ENCODE measurements at regions not wholly inside any gene's neighbourhood (a gene's known extent, or its start where the extent isn't known, plus 50 kb on each side); places are given as distances from the start of the nearest gene placed in this dataset.

GRCh38 chr3:148428862-148429605 is 268.7 kb upstream of the AGTR1 start:
- DNase-seq = no peak

GRCh38 chr3:148433665-148434064 is 264.0 kb upstream of the AGTR1 start:
- no peak for DNase-seq

GRCh38 chr3:148435534-148435933 is 262.2 kb upstream of the AGTR1 start:
- no peak for DNase-seq

GRCh38 chr3:148439254-148439822 is 258.4 kb upstream of the AGTR1 start:
- no peak for DNase-seq

- no peak for DNase-seq
These were observed 256.5 kb upstream of the AGTR1 start for GRCh38 chr3:148441191-148441590.

- DNase-seq = no peak
These were observed 246.9 kb upstream of the AGTR1 start for GRCh38 chr3:148450819-148451218.

- no peak for DNase-seq
These were observed 245.7 kb upstream of the AGTR1 start for GRCh38 chr3:148451969-148452368.

- DNase-seq = no peak
These were observed 243.9 kb upstream of the AGTR1 start for GRCh38 chr3:148453781-148454191.

- no peak for DNase-seq
These were observed 242.6 kb upstream of the AGTR1 start for GRCh38 chr3:148455098-148455497.

GRCh38 chr3:148457886-148458285 is 239.8 kb upstream of the AGTR1 start:
- no peak for DNase-seq

- DNase-seq = no peak
These were observed 237.7 kb upstream of the AGTR1 start for GRCh38 chr3:148459931-148460513.

- no peak for DNase-seq
These were observed 237.0 kb upstream of the AGTR1 start for GRCh38 chr3:148460686-148461085.

- no peak for DNase-seq
These were observed 233.5 kb upstream of the AGTR1 start for GRCh38 chr3:148464246-148464645.

- DNase-seq = no peak
These were observed 231.6 kb upstream of the AGTR1 start for GRCh38 chr3:148466143-148466542.

GRCh38 chr3:148466980-148467740 is 230.5 kb upstream of the AGTR1 start:
- DNase-seq = no peak

- DNase-seq = no peak
These were observed 220.3 kb upstream of the AGTR1 start for GRCh38 chr3:148477375-148477774.

GRCh38 chr3:148493631-148494030 is 204.1 kb upstream of the AGTR1 start:
- no peak for DNase-seq

GRCh38 chr3:148494451-148494850 is 203.3 kb upstream of the AGTR1 start:
- no peak for DNase-seq

GRCh38 chr3:148500881-148501280 is 196.8 kb upstream of the AGTR1 start:
- no peak for DNase-seq

GRCh38 chr3:148510116-148510515 is 187.6 kb upstream of the AGTR1 start:
- DNase-seq = no peak

GRCh38 chr3:148510561-148510960 is 187.1 kb upstream of the AGTR1 start:
- no peak for DNase-seq

- DNase-seq = no peak
These were observed 185.1 kb upstream of the AGTR1 start for GRCh38 chr3:148512648-148513047.

- DNase-seq = no peak
These were observed 184.6 kb upstream of the AGTR1 start for GRCh38 chr3:148513096-148513543.

GRCh38 chr3:148518520-148518919 is 179.2 kb upstream of the AGTR1 start:
- DNase-seq = no peak
